Vagina (tissue), 2 donors: ENCODE measurements at regions not wholly inside any gene's neighbourhood (a gene's known extent, or its start where the extent isn't known, plus 50 kb on each side); places are given as distances from the start of the nearest gene placed in this dataset.

ENCODE experiments used
- DNase-seq, 2 donors: peaks; one replicate each; pipeline ENCODE4 v3.0.0-alpha.2; 2017; ENCODE audit errors: extremely low spot score in 2 of 2
- H3K27ac ChIP-seq: fragments of 200-600 bp; sonication (generic); one replicate; pipeline ENCODE4 v1.5.1; 2019
- H3K27me3 ChIP-seq: fragments of 200-600 bp; sonication (generic); one replicate; pipeline ENCODE4 v1.5.1; 2019
- H3K36me3 ChIP-seq, 2 donors: fragments of 200-600 bp; sonication (generic); one replicate each; pipeline ENCODE4 v1.5.1; 2017 to 2019
- H3K4me1 ChIP-seq: fragments of 200-600 bp; sonication (generic); one replicate; pipeline ENCODE4 v1.5.1; 2019
- H3K4me3 ChIP-seq, 2 donors: fragments of 200-600 bp; sonication (generic); 1 replicate in 1 of 2; 2 replicates in 1 of 2; pipeline ENCODE4 v1.5.1; 2016 to 2019
- H3K9me3 ChIP-seq: fragments of 200-600 bp; sonication (generic); one replicate; pipeline ENCODE4 v1.5.1; 2019
- CTCF ChIP-seq, 3 experiments: fragments of 450-650 bp in 2 of 3; fragments of 200-600 bp in 1 of 3; sonication (generic) in 1 of 3; IDR thresholded peaks; one replicate each; pipeline ENCODE4 v1.5.1; 2017 to 2019; ENCODE audit warnings: antibody characterized with exemption in 3 of 3, mild to moderate bottlenecking in 2 of 3, moderate library complexity in 2 of 3
- POLR2A ChIP-seq, 2 donors: fragments of 450-650 bp; IDR thresholded peaks; one replicate each; pipeline ENCODE4 v1.6.1; 2017; ENCODE audit warnings: antibody characterized with exemption in 2 of 2, mild to moderate bottlenecking in 2 of 2, moderate library complexity in 2 of 2
- POLR2AphosphoS5 ChIP-seq, 2 donors: sonication (generic); formaldehyde crosslinking; IDR thresholded peaks; one replicate each; pipeline ENCODE4 v1.9.0; 2017; ENCODE audit warnings: antibody characterized with exemption in 2 of 2, mild to moderate bottlenecking in 2 of 2, low read depth in 1 of 2; ENCODE audit not compliant: insufficient read depth in 1 of 2
- intact Hi-C: fragments of 100-400 bp; cut with DNase I; formaldehyde crosslinking; loops from one replicate; pipeline ENCODE4 v1.15.1; 2023

GRCh38 chr2:83943265-83943664 lies 515.8 kb downstream of the SUCLG1 start:
- H3K27me3 ChIP-seq = no peaks in the 10 kb centered on the region
- DNase-seq = no peak
- intact Hi-C loops = no loop called here
- TF ChIP-seq CTCF (IDR thresholded peaks at IDR 0.05) = no peak
- TF ChIP-seq POLR2AphosphoS5 (IDR thresholded peaks at IDR 0.05; ENCODE audit: insufficient read depth in 1 of 2, low read depth in 1 of 2) = no peak
- no peak for TF ChIP-seq POLR2A (IDR thresholded peaks at IDR 0.05)
- H3K4me1 ChIP-seq = no peaks in the 10 kb centered on the region
- no peaks in the 10 kb centered on the region for H3K36me3 ChIP-seq
- H3K27ac ChIP-seq = no peak overlapping the region
- H3K9me3 ChIP-seq = no peaks in the 10 kb centered on the region
- no peak overlapping the region for H3K4me3 ChIP-seq

GRCh38 chr2:83941886-83942285 lies 517.2 kb downstream of the SUCLG1 start:
- DNase-seq = no peak
- H3K4me1 ChIP-seq = no peaks in the 10 kb centered on the region
- TF ChIP-seq POLR2A (IDR thresholded peaks at IDR 0.05) (no peak), CTCF (IDR thresholded peaks at IDR 0.05) (no peak), POLR2AphosphoS5 (IDR thresholded peaks at IDR 0.05; ENCODE audit: insufficient read depth in 1 of 2, low read depth in 1 of 2) (no peak)
- H3K27ac ChIP-seq = no peak overlapping the region
- no peaks in the 10 kb centered on the region for H3K9me3 ChIP-seq
- H3K27me3 ChIP-seq = no peaks in the 10 kb centered on the region
- H3K36me3 ChIP-seq = no peaks in the 10 kb centered on the region
- intact Hi-C loops = no loop called here
- no peak overlapping the region for H3K4me3 ChIP-seq

GRCh38 chr2:83933749-83934148 lies 525.3 kb downstream of the SUCLG1 start:
- Histone ChIP-seq H3K27ac (no peak overlapping the region), H3K4me1 (no peaks in the 10 kb centered on the region), H3K36me3 (no peaks in the 10 kb centered on the region), H3K4me3 (no peak overlapping the region), H3K9me3 (no peaks in the 10 kb centered on the region), H3K27me3 (no peaks in the 10 kb centered on the region)
- no peak for DNase-seq
- TF ChIP-seq POLR2AphosphoS5 (IDR thresholded peaks at IDR 0.05; ENCODE audit: insufficient read depth in 1 of 2, low read depth in 1 of 2) = no peak
- TF ChIP-seq POLR2A (IDR thresholded peaks at IDR 0.05) = no peak
- no peak for TF ChIP-seq CTCF (IDR thresholded peaks at IDR 0.05)
- intact Hi-C loops = no loop called here

- Histone ChIP-seq H3K36me3 (no peaks in the 10 kb centered on the region), H3K4me1 (no peaks in the 10 kb centered on the region), H3K4me3 (no peak overlapping the region), H3K27ac (no peak overlapping the region), H3K9me3 (no peaks in the 10 kb centered on the region), H3K27me3 (no peaks in the 10 kb centered on the region)
- no peak for TF ChIP-seq POLR2A (IDR thresholded peaks at IDR 0.05)
- no peak for TF ChIP-seq CTCF (IDR thresholded peaks at IDR 0.05)
- TF ChIP-seq POLR2AphosphoS5 (IDR thresholded peaks at IDR 0.05; ENCODE audit: insufficient read depth in 1 of 2, low read depth in 1 of 2) = no peak
- intact Hi-C loops = no loop called here
- DNase-seq = no peak
These were observed 535.5 kb downstream of the SUCLG1 start for GRCh38 chr2:83923531-83923930.

GRCh38 chr2:83916559-83916958 lies 542.5 kb downstream of the SUCLG1 start:
- no peaks in the 10 kb centered on the region for H3K4me1 ChIP-seq
- no peak overlapping the region for H3K27ac ChIP-seq
- no peak for DNase-seq
- H3K27me3 ChIP-seq = no peaks in the 10 kb centered on the region
- H3K36me3 ChIP-seq = no peaks in the 10 kb centered on the region
- no peaks in the 10 kb centered on the region for H3K9me3 ChIP-seq
- H3K4me3 ChIP-seq = no peak overlapping the region
- TF ChIP-seq CTCF (IDR thresholded peaks at IDR 0.05) (no peak), POLR2AphosphoS5 (IDR thresholded peaks at IDR 0.05; ENCODE audit: insufficient read depth in 1 of 2, low read depth in 1 of 2) (no peak), POLR2A (IDR thresholded peaks at IDR 0.05) (no peak)
- intact Hi-C loops = no loop called here
